Left lung (tissue), 4 donors: ENCODE measurements at regions not wholly inside any gene's neighbourhood (a gene's known extent, or its start where the extent isn't known, plus 50 kb on each side); places are given as distances from the start of the nearest gene placed in this dataset.
"Not testable (repeated sequence)": the region's sequence is repeated elsewhere in the genome, so short reads cannot be mapped to it uniquely, and the experiment has no call there.

ENCODE experiments used
- ATAC-seq: fragments of 200-7000 bp; cut with Tn5 transposase; one replicate; pipeline ENCODE4 v1.9.1; 2020; ENCODE audit warnings: moderate library complexity
- DNase-seq, 4 donors: peaks; one replicate each; pipeline ENCODE4 v3.0.0-alpha.2; 2013 to 2020
- H3K27ac ChIP-seq, 2 donors: fragments of 200-600 bp; sonication (generic) in 1 of 2; one replicate each; pipeline versions ENCODE4 v1.5.0 to v1.8.0; 2020 to 2021
- H3K27me3 ChIP-seq, 2 donors: fragments of 200-600 bp; sonication (generic) in 1 of 2; one replicate each; pipeline versions ENCODE4 v1.5.0 to v1.8.0; 2020 to 2021
- H3K36me3 ChIP-seq, 2 donors: fragments of 200-600 bp; sonication (generic) in 1 of 2; one replicate each; pipeline versions ENCODE4 v1.5.0 to v1.8.0; 2020 to 2021
- H3K4me1 ChIP-seq, 2 donors: fragments of 200-600 bp; one replicate each; pipeline ENCODE4 v1.8.0; 2021
- H3K4me3 ChIP-seq, 2 donors: fragments of 200-600 bp; sonication (generic) in 1 of 2; one replicate each; pipeline versions ENCODE4 v1.5.0 to v1.8.0; 2020 to 2021; ENCODE audit warnings: mild to moderate bottlenecking in 1 of 2
- H3K9me3 ChIP-seq, 2 donors: fragments of 200-600 bp; sonication (generic) in 1 of 2; one replicate each; pipeline versions ENCODE4 v1.5.0 to v1.8.0; 2020 to 2021
- intact Hi-C, 2 donors: fragments of 100-400 bp; cut with DNase I; formaldehyde crosslinking; loops; one replicate each; pipeline versions ENCODE4 v1.11.2 to v1.14.2; 2022
- TF ChIP-seq, protein P1 (sequence below), 2 donors: fragments of 200-600 bp; sonication (generic) in 1 of 2; IDR thresholded peaks; one replicate each; pipeline versions ENCODE4 v1.5.0 to v1.8.0; 2021; ENCODE audit warnings: antibody characterized with exemption in 2 of 2
- donor health status: DM: no; HTN: yes; CAD: no.
- donor health status: DM: no; HTN: no; CAD: no.

DNA sequence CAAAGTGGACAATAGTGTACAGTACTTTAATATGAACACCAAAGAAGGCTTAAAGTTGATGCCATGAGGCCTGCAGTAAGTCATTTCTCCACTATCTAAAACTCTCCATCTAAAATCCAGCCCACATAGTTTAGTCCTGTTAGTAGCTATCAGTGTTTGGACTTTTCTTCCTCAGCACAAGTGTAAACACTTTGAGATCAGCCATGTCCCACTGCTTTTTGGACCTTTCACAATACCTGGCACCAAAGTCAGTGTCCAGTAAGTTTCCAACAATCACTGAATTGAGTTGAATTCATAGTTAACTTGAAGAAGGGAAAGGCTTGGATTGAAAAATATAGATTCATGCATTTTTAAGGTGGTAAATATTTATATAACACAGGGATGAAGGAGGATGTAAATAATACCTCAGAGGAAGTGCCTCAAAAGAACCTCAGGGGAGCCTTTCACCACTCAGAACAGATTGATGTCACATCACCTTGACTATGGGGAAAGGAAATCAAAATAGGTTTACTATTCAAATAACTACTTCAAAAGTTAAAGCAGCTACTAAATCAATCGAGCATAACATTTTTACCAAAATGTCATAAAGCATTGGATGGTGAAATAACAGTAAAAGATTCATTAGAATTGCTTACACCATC, 76.7 kb downstream of the FTHL17 start:
- H3K9me3 ChIP-seq: no peaks in the 10 kb centered on the region
- TF ChIP-seq, protein P1, sequence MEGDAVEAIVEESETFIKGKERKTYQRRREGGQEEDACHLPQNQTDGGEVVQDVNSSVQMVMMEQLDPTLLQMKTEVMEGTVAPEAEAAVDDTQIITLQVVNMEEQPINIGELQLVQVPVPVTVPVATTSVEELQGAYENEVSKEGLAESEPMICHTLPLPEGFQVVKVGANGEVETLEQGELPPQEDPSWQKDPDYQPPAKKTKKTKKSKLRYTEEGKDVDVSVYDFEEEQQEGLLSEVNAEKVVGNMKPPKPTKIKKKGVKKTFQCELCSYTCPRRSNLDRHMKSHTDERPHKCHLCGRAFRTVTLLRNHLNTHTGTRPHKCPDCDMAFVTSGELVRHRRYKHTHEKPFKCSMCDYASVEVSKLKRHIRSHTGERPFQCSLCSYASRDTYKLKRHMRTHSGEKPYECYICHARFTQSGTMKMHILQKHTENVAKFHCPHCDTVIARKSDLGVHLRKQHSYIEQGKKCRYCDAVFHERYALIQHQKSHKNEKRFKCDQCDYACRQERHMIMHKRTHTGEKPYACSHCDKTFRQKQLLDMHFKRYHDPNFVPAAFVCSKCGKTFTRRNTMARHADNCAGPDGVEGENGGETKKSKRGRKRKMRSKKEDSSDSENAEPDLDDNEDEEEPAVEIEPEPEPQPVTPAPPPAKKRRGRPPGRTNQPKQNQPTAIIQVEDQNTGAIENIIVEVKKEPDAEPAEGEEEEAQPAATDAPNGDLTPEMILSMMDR (IDR thresholded peaks at IDR 0.05): no peak
- no peaks in the 10 kb centered on the region for H3K4me1 ChIP-seq
- no peaks in the 10 kb centered on the region for H3K36me3 ChIP-seq
- no peak overlapping the region for H3K27ac ChIP-seq
- H3K27me3 ChIP-seq: no peaks in the 10 kb centered on the region
- intact Hi-C loops: no loop called here
- H3K4me3 ChIP-seq: no peak overlapping the region
- DNase-seq (no peak), ATAC-seq (no peak)

DNA sequence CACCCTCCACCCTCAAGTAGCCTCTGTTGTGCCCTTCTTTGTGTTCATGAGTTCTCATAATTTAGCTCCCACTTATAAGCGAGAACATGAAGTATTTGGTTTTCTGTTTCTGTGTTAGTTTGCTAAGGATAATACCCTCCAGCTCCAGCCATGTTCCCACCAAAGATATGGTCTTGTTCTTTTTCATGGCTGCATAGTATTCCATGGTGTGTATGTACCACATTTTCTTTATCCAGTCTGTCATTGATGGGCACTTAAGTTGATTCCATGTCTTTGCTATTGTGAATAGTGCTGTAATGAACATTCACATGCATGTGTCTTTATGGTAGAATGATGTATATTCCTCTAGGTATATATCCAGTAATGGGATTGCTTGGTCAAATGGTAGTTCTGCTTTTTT, 77.8 kb downstream of the FTHL17 start:
- H3K4me3 ChIP-seq, intact Hi-C loops, H3K9me3 ChIP-seq, ATAC-seq, H3K27ac ChIP-seq, H3K36me3 ChIP-seq, DNase-seq, H3K4me1 ChIP-seq, H3K27me3 ChIP-seq: not testable (repeated sequence)

DNA sequence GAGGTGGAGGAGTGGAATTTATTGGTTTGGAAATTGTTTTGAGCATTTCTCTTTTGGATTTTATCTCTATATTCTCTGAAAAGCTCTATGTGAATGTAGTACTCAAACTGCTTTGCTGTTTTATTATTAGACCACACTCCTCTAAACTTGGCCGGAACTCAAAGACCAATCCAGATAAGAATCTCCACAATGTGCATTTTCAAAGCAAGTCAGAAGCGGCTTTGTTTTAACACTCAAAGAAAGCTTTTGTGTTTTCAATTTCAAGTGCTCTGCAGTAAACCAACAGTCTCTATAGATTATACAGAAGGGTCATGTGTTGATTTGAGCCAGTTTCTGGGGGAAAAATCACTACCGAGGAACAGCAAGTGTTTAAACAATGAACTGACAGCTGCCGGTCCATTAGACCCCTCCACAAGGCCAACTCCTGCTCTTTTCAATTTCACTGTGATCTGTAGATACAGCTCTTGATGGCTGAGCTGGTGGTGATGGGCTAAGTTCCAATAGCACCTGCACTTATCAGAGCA, 79.4 kb downstream of the FTHL17 start:
- DNase-seq: peak in 2 of 4 donors; percentile 11 to 52
- peak; percentile 69 for ATAC-seq

DNA sequence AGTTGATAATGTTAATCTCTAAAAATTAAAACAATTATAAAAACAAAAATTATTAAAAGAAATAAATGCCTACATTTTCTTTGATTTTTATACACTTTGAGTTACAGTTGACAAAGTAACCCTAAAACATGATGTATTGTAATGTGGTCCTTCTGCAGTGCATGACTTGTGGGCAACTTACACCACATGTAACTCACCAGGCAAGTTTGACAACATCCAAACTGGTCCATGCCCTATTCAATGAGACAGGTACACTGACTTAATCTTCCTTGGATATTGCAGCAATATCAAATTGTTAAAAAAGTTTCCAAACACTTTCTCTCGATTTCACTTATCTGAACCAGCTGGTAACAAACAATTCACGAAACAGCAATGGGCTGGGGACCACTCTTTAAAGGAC, 81.5 kb downstream of the FTHL17 start:
- Histone ChIP-seq H3K9me3 (no peaks in the 10 kb centered on the region), H3K27ac (no peak overlapping the region), H3K4me3 (no peak overlapping the region), H3K27me3 (no peaks in the 10 kb centered on the region), H3K36me3 (no peaks in the 10 kb centered on the region), H3K4me1 (no peaks in the 10 kb centered on the region)
- TF ChIP-seq, protein P1 (IDR thresholded peaks at IDR 0.05): no peak
- ATAC-seq: no peak
- no peak for DNase-seq
- intact Hi-C loops: no loop called here

More for the DNA sequence above, 79.4 kb downstream of the FTHL17 start:
- Histone ChIP-seq H3K9me3 (no peaks in the 10 kb centered on the region), H3K27ac (no peak overlapping the region), H3K36me3 (no peaks in the 10 kb centered on the region), H3K4me1 (no peaks in the 10 kb centered on the region), H3K4me3 (no peak overlapping the region), H3K27me3 (no peaks in the 10 kb centered on the region)
- TF ChIP-seq, protein P1 (IDR thresholded peaks at IDR 0.05): no peak
- intact Hi-C loops: no loop called here

DNA sequence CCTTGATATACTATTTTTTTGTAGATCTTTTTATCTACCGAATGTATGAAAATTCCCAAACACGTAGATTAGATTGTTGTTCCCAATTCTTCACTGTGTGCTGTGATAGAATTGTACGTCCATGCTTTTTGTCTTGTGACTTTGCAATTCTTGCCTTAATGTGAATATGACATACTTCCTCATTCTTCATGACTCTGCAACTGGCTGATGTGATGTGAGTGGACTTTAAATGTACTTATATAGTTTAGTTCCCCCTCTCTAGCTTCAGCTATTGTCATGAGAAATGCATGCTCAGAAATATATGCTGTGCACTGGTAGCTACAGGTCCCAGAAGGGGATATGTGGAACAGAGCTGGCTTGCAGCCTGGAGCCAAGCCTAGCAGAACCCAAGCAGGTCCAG, 89.4 kb downstream of the FTHL17 start:
- TF ChIP-seq, protein P1 (IDR thresholded peaks at IDR 0.05): no peak
- Histone ChIP-seq H3K9me3 (no peaks in the 10 kb centered on the region), H3K36me3 (no peaks in the 10 kb centered on the region), H3K4me1 (no peaks in the 10 kb centered on the region), H3K4me3 (no peak overlapping the region), H3K27me3 (no peaks in the 10 kb centered on the region), H3K27ac (no peak overlapping the region)
- DNase-seq: no peak
- intact Hi-C loops: no loop called here
- no peak for ATAC-seq

DNA sequence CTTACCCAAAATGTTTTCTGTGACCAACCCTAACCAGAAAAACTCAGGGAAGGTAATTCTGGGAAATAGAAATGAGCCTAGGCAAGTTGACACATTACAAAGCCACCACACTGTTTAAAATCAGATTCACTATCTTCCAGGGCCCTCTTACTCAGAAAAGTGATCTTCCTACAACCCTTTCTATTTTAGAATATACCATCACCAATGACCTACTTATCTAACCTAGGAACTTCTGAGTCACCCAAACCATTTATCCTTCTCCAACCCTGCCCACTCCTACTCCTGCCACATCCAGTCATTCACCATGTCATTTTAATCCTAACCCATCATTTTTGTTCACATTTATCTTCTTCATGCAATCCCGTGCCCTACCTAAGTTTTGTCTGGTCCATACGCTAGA, 89.9 kb downstream of the FTHL17 start:
- Histone ChIP-seq H3K27ac (no peak overlapping the region), H3K27me3 (no peaks in the 10 kb centered on the region), H3K36me3 (no peaks in the 10 kb centered on the region), H3K4me1 (no peaks in the 10 kb centered on the region), H3K9me3 (no peaks in the 10 kb centered on the region), H3K4me3 (no peak overlapping the region)
- TF ChIP-seq, protein P1 (IDR thresholded peaks at IDR 0.05): no peak
- no peak for DNase-seq
- intact Hi-C loops: no loop called here
- no peak for ATAC-seq
